HEK293T (cell line): ENCODE measurements at regions not wholly inside any gene's neighbourhood (a gene's known extent, or its start where the extent isn't known, plus 50 kb on each side); places are given as distances from the start of the nearest gene placed in this dataset.

ENCODE experiments used
- CTCF ChIA-PET: fragments of 350-600 bp; formaldehyde crosslinking; extraction: SDS; loops from one replicate; lab custom pipeline; 2021; ENCODE audit warnings: antibody characterized with exemption, inconsistent platforms; lab: Yijun Ruan, JAX
- POLR2A ChIA-PET: fragments of 350-600 bp; formaldehyde crosslinking; extraction: SDS; loops from one replicate; lab custom pipeline; 2020; ENCODE audit warnings: antibody characterized with exemption, inconsistent platforms; lab: Yijun Ruan, JAX
- DNase-seq: peaks from one replicate; pipeline ENCODE4 v3.0.0; 2012; ENCODE audit warnings: mixed read lengths; ENCODE audit errors: extremely low spot score
- ARNT ChIP-seq: fragments of 450-650 bp; IDR thresholded peaks from 2 replicates; pipeline ENCODE4 v1.6.1; 2017; ENCODE audit warnings: mild to moderate bottlenecking
- BHLHE40 ChIP-seq: fragments of 450-650 bp; IDR thresholded peaks from 2 replicates; pipeline ENCODE4 v1.6.1; 2016; ENCODE audit warnings: mild to moderate bottlenecking, moderate library complexity, borderline replicate concordance
- CTBP1 ChIP-seq: fragments of 450-650 bp; IDR thresholded peaks from 2 replicates; pipeline ENCODE4 v1.6.1; 2016; ENCODE audit warnings: borderline replicate concordance
- ELF4 ChIP-seq: fragments of 450-650 bp; IDR thresholded peaks from 2 replicates; pipeline ENCODE4 v1.6.1; 2017; ENCODE audit warnings: antibody characterized with exemption
- FOXA1 ChIP-seq: fragments of 450-650 bp; IDR thresholded peaks from 2 replicates; pipeline ENCODE4 v1.6.1; 2016; ENCODE audit warnings: mild to moderate bottlenecking
- FOXK2 ChIP-seq: fragments of 450-650 bp; IDR thresholded peaks from 2 replicates; pipeline ENCODE4 v1.6.1; 2016; ENCODE audit warnings: mild to moderate bottlenecking
- FOXM1 ChIP-seq: fragments of 450-650 bp; IDR thresholded peaks from 2 replicates; pipeline ENCODE4 v1.6.1; 2017; ENCODE audit warnings: mild to moderate bottlenecking, borderline replicate concordance
- HDGF ChIP-seq: fragments of 450-650 bp; IDR thresholded peaks from 2 replicates; pipeline ENCODE4 v1.6.1; 2017; ENCODE audit warnings: antibody characterized with exemption, borderline replicate concordance
- L3MBTL2 ChIP-seq: fragments of 450-650 bp; conservative IDR thresholded peaks from 2 replicates; pipeline ENCODE4 v1.6.1; 2016; ENCODE audit warnings: mild to moderate bottlenecking
- LEF1 ChIP-seq: fragments of 450-650 bp; IDR thresholded peaks from 2 replicates; pipeline ENCODE4 v1.6.1; 2017; ENCODE audit warnings: mild to moderate bottlenecking, borderline replicate concordance
- NFRKB ChIP-seq: fragments of 450-650 bp; IDR thresholded peaks from 2 replicates; pipeline ENCODE4 v1.6.1; 2016; ENCODE audit warnings: mild to moderate bottlenecking, moderate library complexity
- SP1 ChIP-seq: fragments of 450-650 bp; IDR thresholded peaks from 2 replicates; pipeline ENCODE4 v1.6.1; 2017
- SUZ12 ChIP-seq: fragments of 450-650 bp; IDR thresholded peaks from 2 replicates; pipeline ENCODE4 v1.6.1; 2016; ENCODE audit warnings: mild to moderate bottlenecking
- TARDBP ChIP-seq: fragments of 450-650 bp; IDR thresholded peaks from 2 replicates; pipeline ENCODE4 v1.6.1; 2016
- ZNF384 ChIP-seq: fragments of 450-650 bp; IDR thresholded peaks from 2 replicates; pipeline ENCODE4 v1.6.1; 2016
- TF ChIP-seq, protein P1 (sequence below): fragments of 450-650 bp; IDR thresholded peaks from 2 replicates; pipeline ENCODE4 v1.6.1; 2016

DNA sequence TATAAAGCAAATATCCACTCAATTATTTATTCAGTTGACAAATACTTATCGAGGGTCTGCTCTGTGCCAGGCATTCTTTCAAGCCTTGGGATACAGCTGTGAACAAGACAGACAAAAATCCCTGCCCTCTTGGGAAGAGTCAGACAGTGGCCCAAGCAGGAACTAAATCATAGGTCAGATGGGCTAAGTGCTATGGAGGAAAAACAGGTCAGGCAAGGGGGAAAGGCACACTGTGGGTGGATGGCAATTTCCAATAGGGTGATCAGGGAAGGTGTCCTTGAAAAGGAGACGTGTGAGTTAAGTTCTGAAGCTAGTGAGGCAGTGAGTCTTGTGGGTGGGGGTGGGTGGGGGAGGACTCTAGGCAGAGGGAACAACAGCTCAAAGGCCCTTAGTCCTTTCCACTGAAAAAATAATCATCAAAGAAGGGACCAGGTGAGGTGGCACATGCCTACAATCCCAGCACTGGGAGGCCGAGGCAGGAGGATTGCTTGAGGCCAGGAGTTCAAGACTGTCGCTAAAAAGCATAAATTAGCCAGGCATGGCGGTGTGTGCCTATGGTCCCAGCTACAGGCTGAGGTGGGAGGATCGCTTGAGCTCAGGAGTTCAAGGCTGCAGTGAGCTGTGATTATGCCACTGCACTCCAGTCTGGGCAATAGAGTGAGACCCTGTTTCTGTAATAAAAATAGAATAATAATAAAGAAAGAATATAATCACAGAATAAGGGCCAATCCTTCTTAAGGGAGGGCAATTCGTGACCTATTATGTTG is 95.2 kb upstream of the CPEB4 start:
- POLR2A ChIA-PET, result no interaction called here
- CTCF ChIA-PET, result no interaction called here
- TF ChIP-seq FOXK2, result no peak
- TF ChIP-seq NFRKB, result no peak

DNA sequence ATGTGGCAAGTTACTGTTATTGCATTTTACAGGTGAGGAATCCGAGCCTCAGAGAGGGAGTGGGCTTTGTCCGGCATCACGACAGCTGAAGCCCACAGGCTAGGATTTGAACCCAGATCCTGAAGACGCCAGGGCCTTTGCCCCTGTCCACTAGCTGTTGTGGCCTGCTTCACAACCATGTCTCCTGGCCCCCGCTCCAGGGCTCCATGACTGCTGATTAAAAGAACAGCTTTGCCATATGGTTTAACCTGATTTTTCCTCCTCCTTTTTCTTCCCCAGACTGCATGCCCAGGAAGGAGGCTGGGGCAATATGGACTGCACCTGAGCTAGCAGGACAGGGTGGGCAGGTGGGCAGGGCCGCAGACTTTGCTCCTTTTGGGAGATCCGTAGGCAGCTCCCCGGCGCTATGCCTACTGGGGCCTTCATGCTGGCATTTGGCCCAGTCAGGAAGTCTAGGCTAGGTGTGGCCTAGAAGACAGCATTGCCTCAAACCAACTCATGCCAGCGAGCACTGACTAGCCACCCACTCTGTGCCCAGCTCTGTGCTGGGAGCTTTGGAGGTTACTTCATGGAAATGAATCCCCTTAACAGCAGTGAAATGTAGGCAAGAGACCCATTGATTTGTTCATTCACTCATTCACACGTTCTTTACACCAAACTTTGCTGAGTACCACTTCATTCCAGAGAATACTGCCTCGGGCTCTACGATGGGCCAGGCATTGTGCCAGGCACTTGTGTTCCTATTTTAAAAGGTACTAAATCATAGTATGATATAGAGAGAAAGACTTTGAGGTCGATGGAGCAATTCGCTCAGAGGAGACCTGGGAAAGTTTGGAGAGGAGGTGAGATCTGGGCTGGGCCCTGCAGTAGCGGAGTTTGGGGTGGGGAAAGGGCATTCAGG is 94.3 kb upstream of the CPEB4 start:
- no peak for DNase-seq
- ChIA-PET CTCF (no interaction called here), POLR2A (no interaction called here)
- TF ChIP-seq ZNF384 (no peak), SUZ12 (no peak), FOXK2 (no peak), ARNT (no peak), ELF4 (no peak), BHLHE40 (no peak), L3MBTL2 (no peak), LEF1 (no peak), HDGF (no peak), SP1 (no peak), FOXM1 (no peak), TARDBP (no peak), NFRKB (no peak), CTBP1 (no peak), FOXA1 (no peak)
- TF ChIP-seq, protein P1, sequence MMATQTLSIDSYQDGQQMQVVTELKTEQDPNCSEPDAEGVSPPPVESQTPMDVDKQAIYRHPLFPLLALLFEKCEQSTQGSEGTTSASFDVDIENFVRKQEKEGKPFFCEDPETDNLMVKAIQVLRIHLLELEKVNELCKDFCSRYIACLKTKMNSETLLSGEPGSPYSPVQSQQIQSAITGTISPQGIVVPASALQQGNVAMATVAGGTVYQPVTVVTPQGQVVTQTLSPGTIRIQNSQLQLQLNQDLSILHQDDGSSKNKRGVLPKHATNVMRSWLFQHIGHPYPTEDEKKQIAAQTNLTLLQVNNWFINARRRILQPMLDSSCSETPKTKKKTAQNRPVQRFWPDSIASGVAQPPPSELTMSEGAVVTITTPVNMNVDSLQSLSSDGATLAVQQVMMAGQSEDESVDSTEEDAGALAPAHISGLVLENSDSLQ, result no peak

More for the DNA sequence above, 95.2 kb upstream of the CPEB4 start:
- no peak for DNase-seq

DNA sequence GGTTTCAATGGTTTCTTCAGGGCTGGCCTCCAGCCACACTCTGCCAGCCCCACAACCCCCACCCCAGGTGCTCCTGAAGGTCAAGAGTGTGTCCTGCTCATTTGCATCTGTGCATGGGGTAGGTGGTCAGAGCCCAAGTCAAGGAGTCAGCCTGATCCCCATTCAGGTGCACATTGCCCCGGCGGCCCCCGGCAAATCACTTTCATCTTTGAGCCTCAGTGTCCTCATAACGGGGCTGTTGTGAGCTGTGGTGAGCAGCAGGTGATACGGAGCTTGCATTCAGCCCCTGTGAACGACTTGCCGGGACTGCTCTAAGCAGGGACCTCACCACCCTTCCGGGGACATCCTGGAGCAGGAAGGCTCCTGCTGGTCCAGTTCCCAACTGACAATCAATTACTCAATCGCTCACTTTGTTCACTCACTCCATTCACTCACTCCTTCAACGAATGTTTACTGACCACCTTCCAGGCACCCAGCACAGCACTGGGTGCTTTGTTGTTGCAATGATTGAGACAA is 93.2 kb upstream of the CPEB4 start:
- TF ChIP-seq TARDBP (no peak), ARNT (no peak)
- ChIA-PET POLR2A (no interaction called here), CTCF (no interaction called here)
- DNase-seq, result no peak

DNA sequence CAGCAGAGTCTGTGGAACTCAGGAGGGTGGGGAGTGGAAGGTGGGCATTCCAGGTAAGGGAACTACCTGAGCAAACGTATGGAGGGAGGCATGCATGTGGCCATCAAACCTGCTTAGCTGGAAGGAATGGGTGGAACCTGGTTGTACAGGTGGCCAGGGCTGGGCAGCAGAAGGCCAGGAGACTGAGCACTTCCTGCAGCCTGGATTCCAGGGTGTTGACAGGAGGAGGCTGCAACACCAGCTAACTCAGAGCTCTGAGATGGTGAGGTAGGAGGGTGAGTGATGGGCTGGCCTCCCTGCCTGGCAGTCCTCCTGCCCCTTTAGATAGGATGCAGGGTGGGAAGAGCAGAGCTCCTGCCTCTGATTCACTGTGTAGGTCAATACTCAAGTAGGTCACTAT is 92.5 kb upstream of the CPEB4 start:
- CTCF ChIA-PET, result no interaction called here
- POLR2A ChIA-PET, result no interaction called here

DNA sequence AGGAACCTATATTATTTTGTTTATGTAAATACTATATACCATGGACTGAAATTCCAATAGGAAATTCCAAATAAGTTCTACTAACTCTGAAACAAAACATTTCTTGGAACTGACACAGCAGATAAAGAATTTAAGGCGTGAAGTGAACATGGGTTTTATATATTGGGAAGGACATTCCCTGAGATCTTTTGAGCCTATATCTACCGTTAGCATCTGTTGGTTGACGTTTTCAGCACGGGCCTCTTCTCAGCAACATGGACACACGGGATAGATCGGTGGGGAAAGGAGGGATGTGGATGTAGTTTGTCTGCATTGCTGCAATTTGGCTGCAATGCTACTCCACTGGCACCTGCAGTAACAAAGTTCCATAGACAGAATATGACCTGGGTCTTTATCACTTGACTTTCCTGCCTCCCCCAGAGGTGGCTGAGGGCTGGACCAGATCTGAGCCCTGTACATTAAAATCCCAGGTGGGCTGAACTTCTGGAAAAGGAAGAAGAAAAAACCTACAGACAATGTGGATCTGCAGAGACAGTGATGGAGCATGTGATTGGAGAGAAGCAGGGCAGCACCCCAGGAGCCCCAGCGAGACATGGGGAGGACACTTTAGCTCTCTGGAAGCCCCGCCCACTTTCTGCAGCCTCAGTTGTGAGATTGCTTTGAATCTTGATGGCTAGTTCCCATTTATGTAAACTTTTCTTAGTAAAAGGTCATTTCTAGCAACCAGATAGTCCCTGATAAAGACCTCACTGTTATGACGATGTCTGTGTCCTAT is 91.2 kb upstream of the CPEB4 start:
- no peak for DNase-seq
- no peak for TF ChIP-seq CTBP1
- no peak for TF ChIP-seq TARDBP
- no peak for TF ChIP-seq ARNT
- TF ChIP-seq SUZ12, result no peak
- TF ChIP-seq FOXK2, result no peak
- TF ChIP-seq, protein P1, result no peak
- TF ChIP-seq FOXM1, result no peak
- TF ChIP-seq ELF4, result no peak
- no peak for TF ChIP-seq L3MBTL2
- no peak for TF ChIP-seq SP1
- TF ChIP-seq LEF1, result no peak
- no peak for TF ChIP-seq BHLHE40
- TF ChIP-seq FOXA1, result no peak
- no peak for TF ChIP-seq ZNF384
- no peak for TF ChIP-seq NFRKB
- no peak for TF ChIP-seq HDGF
- POLR2A ChIA-PET, result no interaction called here
- CTCF ChIA-PET, result no interaction called here

More for the DNA sequence above, 92.5 kb upstream of the CPEB4 start:
- no peak for DNase-seq
- TF ChIP-seq ZNF384, result no peak
- no peak for TF ChIP-seq FOXM1
- no peak for TF ChIP-seq ARNT
- TF ChIP-seq, protein P1, result no peak
- TF ChIP-seq L3MBTL2, result no peak
- no peak for TF ChIP-seq HDGF
- TF ChIP-seq BHLHE40, result no peak
- no peak for TF ChIP-seq ELF4
- no peak for TF ChIP-seq LEF1
- TF ChIP-seq NFRKB, result no peak
- TF ChIP-seq TARDBP, result no peak
- TF ChIP-seq FOXK2, result no peak
- no peak for TF ChIP-seq SUZ12
